A673 (cell line): ENCODE measurements at regions not wholly inside any gene's neighbourhood (a gene's known extent, or its start where the extent isn't known, plus 50 kb on each side); places are given as distances from the start of the nearest gene placed in this dataset.

Experiments
- BruUV-seq: library from RNA; stranded (reverse); fragments of 400-500 nt; replicated peaks from 2 replicates; lab custom pipeline; 2021; lab: Mats Ljungman, UMichigan
- CTCF ChIA-PET: fragments of 300-600 bp; sonication (Branson Sonifier 250); formaldehyde crosslinking; loops from one replicate; lab custom pipeline; 2022; ENCODE audit warnings: antibody characterized with exemption; lab: Charles Lee
- POLR2A ChIA-PET: fragments of 300-600 bp; sonication (Branson Sonifier 250); formaldehyde crosslinking; loops from one replicate; lab custom pipeline; 2022; ENCODE audit warnings: antibody characterized with exemption; ENCODE audit not compliant: low non-redundant PET; lab: Charles Lee
- DNase-seq: peaks from one replicate; pipeline ENCODE4 v3.0.0-alpha.2; 2015; ENCODE audit warnings: low spot score
- H3K27ac ChIP-seq: fragments of 200-600 bp; sonication (generic); 2 replicates; pipeline ENCODE4 v1.5.1; 2016; ENCODE audit warnings: mixed run types, low read depth, mild to moderate bottlenecking, mixed read lengths, antibody characterized with exemption, low read length; ENCODE audit not compliant: poor library complexity, severe bottlenecking
- H3K27me3 ChIP-seq: fragments of 200-600 bp; sonication (generic); replicated peaks from 2 replicates; pipeline ENCODE4 v1.6.1; 2017; ENCODE audit warnings: mixed run types, low read depth, mild to moderate bottlenecking, mixed read lengths, antibody characterized with exemption, low read length; ENCODE audit not compliant: insufficient read depth, poor library complexity
- H3K36me3 ChIP-seq: fragments of 200-600 bp; sonication (generic); 2 replicates; pipeline ENCODE4 v1.6.1; 2016; ENCODE audit warnings: mixed run types, mild to moderate bottlenecking, mixed read lengths, antibody characterized with exemption, low read length; ENCODE audit not compliant: insufficient read depth, poor library complexity, severe bottlenecking
- H3K4me1 ChIP-seq: fragments of 200-600 bp; sonication (generic); 2 replicates; pipeline ENCODE4 v1.6.1; 2017; ENCODE audit warnings: mixed run types, mild to moderate bottlenecking, mixed read lengths, antibody characterized with exemption, low read length; ENCODE audit not compliant: insufficient read depth, poor library complexity, severe bottlenecking
- H3K4me3 ChIP-seq: fragments of 200-600 bp; sonication (generic); 2 replicates; pipeline ENCODE4 v1.5.1; 2016; ENCODE audit warnings: low read depth, mixed run types, mild to moderate bottlenecking, mixed read lengths, low read length; ENCODE audit not compliant: poor library complexity, severe bottlenecking
- H3K9me3 ChIP-seq: fragments of 200-600 bp; sonication (generic); 2 replicates; pipeline ENCODE4 v1.6.1; 2016; ENCODE audit warnings: mixed run types, low read depth, mild to moderate bottlenecking, mixed read lengths, antibody characterized with exemption, low read length; ENCODE audit not compliant: poor library complexity, severe bottlenecking
- CTCF ChIP-seq: fragments of 300-800, 200-600 bp; sonication (generic); conservative IDR thresholded peaks from 2 replicates; pipeline ENCODE4 v1.5.1; 2017; ENCODE audit warnings: low read depth, mild to moderate bottlenecking, antibody characterized with exemption, low read length, moderate library complexity, mixed read lengths
- EZH2 ChIP-seq: fragments of 200-600 bp; sonication (generic); IDR thresholded peaks from 2 replicates; pipeline ENCODE4 v1.6.1; 2017; ENCODE audit warnings: borderline replicate concordance, low read depth, mild to moderate bottlenecking, mixed read lengths, antibody characterized with exemption, low read length; ENCODE audit not compliant: poor library complexity, severe bottlenecking
- intact Hi-C: fragments of 100-400 bp; cut with micrococcal nuclease; formaldehyde crosslinking; loops from one replicate; pipeline ENCODE4 v1.10.0; 2022; ENCODE audit not compliant: unreplicated experiment

- no peak overlapping the region for H3K4me3 ChIP-seq
- no peaks in the 10 kb centered on the region for H3K27me3 ChIP-seq
- H3K4me1 ChIP-seq: no peaks in the 10 kb centered on the region
- no TSS peak for BruUV-seq
- H3K27ac ChIP-seq: no peak overlapping the region
- TF ChIP-seq CTCF: no peak
- TF ChIP-seq EZH2: no peak
- no peak for DNase-seq
- intact Hi-C loops: no loop called here
- POLR2A ChIA-PET: no interaction called here
- H3K36me3 ChIP-seq: no peaks in the 10 kb centered on the region
- CTCF ChIA-PET: no interaction called here
- no peaks in the 10 kb centered on the region for H3K9me3 ChIP-seq
These were observed 561.4 kb upstream of the LINC00305 start for GRCh38 chr18:64710105-64710861.

- Histone ChIP-seq H3K9me3 (no peaks in the 10 kb centered on the region), H3K4me3 (no peak overlapping the region), H3K27me3 (no peaks in the 10 kb centered on the region), H3K36me3 (no peaks in the 10 kb centered on the region), H3K27ac (no peak overlapping the region), H3K4me1 (no peaks in the 10 kb centered on the region)
- POLR2A ChIA-PET: no interaction called here
- DNase-seq: no peak
- CTCF ChIA-PET: no interaction called here
- intact Hi-C loops: no loop called here
- no peak for TF ChIP-seq CTCF
- no peak for TF ChIP-seq EZH2
- BruUV-seq: no TSS peak
These were observed 558.2 kb upstream of the LINC00305 start for GRCh38 chr18:64707052-64707451.

GRCh38 chr18:64699081-64699480 is 550.2 kb upstream of the LINC00305 start:
- H3K36me3 ChIP-seq: no peaks in the 10 kb centered on the region
- H3K9me3 ChIP-seq: no peaks in the 10 kb centered on the region
- no peak overlapping the region for H3K4me3 ChIP-seq
- intact Hi-C loops: no loop called here
- no peaks in the 10 kb centered on the region for H3K4me1 ChIP-seq
- no peak for DNase-seq
- no peak overlapping the region for H3K27ac ChIP-seq
- BruUV-seq: no TSS peak
- POLR2A ChIA-PET: no interaction called here
- TF ChIP-seq CTCF: no peak
- no peak for TF ChIP-seq EZH2
- CTCF ChIA-PET: no interaction called here
- no peaks in the 10 kb centered on the region for H3K27me3 ChIP-seq
